Fibroblast of villous mesenchyme (primary cell): ENCODE measurements at regions not wholly inside any gene's neighbourhood (a gene's known extent, or its start where the extent isn't known, plus 50 kb on each side); places are given as distances from the start of the nearest gene placed in this dataset.

Source experiments
- DNase-seq: peaks from one replicate; pipeline ENCODE4 v3.0.0-alpha.2; 2010; ENCODE audit warnings: low read depth
- H3K4me3 ChIP-seq: 2 replicates; pipeline ENCODE4 v1.5.1; 2011; ENCODE audit warnings: low read depth, mild to moderate bottlenecking, low read length
- CTCF ChIP-seq: IDR thresholded peaks from 2 replicates; pipeline ENCODE4 v1.5.1; 2012; ENCODE audit warnings: low read depth, mild to moderate bottlenecking, low read length; ENCODE audit not compliant: insufficient read depth

- DNase-seq = no peak
- no peak overlapping the region for H3K4me3 ChIP-seq
Measured at GRCh38 chr14:94933486-94933885, 163.6 kb upstream of the GSC start.

GRCh38 chr14:94932589-94932988 is 162.7 kb upstream of the GSC start:
- H3K4me3 ChIP-seq = no peak overlapping the region
- no peak for TF ChIP-seq CTCF
- DNase-seq = no peak

More at GRCh38 chr14:94933486-94933885, 163.6 kb upstream of the GSC start:
- no peak for TF ChIP-seq CTCF

GRCh38 chr14:94930690-94931089 is 160.8 kb upstream of the GSC start:
- DNase-seq = no peak
- TF ChIP-seq CTCF = no peak
- no peak overlapping the region for H3K4me3 ChIP-seq

- DNase-seq = no peak
- no peak overlapping the region for H3K4me3 ChIP-seq
- TF ChIP-seq CTCF = no peak
Measured at GRCh38 chr14:94929354-94929753, 159.4 kb upstream of the GSC start.

- no peak for TF ChIP-seq CTCF
- DNase-seq = no peak
- no peak overlapping the region for H3K4me3 ChIP-seq
Measured at GRCh38 chr14:94926176-94926575, 156.3 kb upstream of the GSC start.

GRCh38 chr14:94925416-94926173 is 155.7 kb upstream of the GSC start:
- no peak for TF ChIP-seq CTCF
- no peak for DNase-seq
- H3K4me3 ChIP-seq = no peak overlapping the region

- TF ChIP-seq CTCF = no peak
- no peak overlapping the region for H3K4me3 ChIP-seq
- DNase-seq = no peak
Measured at GRCh38 chr14:94924189-94924588, 154.3 kb upstream of the GSC start.
